Ishikawa (cell line): ENCODE measurements at regions not wholly inside any gene's neighbourhood (a gene's known extent, or its start where the extent isn't known, plus 50 kb on each side); places are given as distances from the start of the nearest gene placed in this dataset.

Experiments used
- CEBPB ChIP-seq: IDR thresholded peaks from 2 replicates; pipeline ENCODE4 v1.6.1; 2012
- EGR1 ChIP-seq: IDR thresholded peaks from 2 replicates; pipeline ENCODE4 v1.6.1; 2012
- EP300 ChIP-seq: IDR thresholded peaks from 2 replicates; pipeline ENCODE4 v1.6.1; 2012; ENCODE audit warnings: borderline replicate concordance
- FOXM1 ChIP-seq: IDR thresholded peaks from 2 replicates; pipeline ENCODE4 v1.6.1; 2012; ENCODE audit warnings: low read depth, borderline replicate concordance
- MAX ChIP-seq: IDR thresholded peaks from 2 replicates; pipeline ENCODE4 v1.6.1; 2012
- RAD21 ChIP-seq: IDR thresholded peaks from 2 replicates; pipeline ENCODE4 v1.6.1; 2012; ENCODE audit warnings: low read depth
- TAF1 ChIP-seq: IDR thresholded peaks from 2 replicates; pipeline ENCODE4 v1.6.1; 2012; ENCODE audit warnings: low read depth, mild to moderate bottlenecking
- TCF12 ChIP-seq: IDR thresholded peaks from 2 replicates; pipeline ENCODE4 v1.6.1; 2012; ENCODE audit warnings: low read depth
- TEAD4 ChIP-seq: IDR thresholded peaks from 2 replicates; pipeline ENCODE4 v1.6.1; 2012
- USF1 ChIP-seq: IDR thresholded peaks from 2 replicates; pipeline ENCODE4 v1.6.1; 2012
- ZBTB7A ChIP-seq: IDR thresholded peaks from 2 replicates; pipeline ENCODE4 v1.6.1; 2012; ENCODE audit warnings: low read depth
- TF ChIP-seq, protein P1 (sequence below): IDR thresholded peaks from 2 replicates; pipeline ENCODE4 v1.6.1; 2012; ENCODE audit warnings: low read depth, mild to moderate bottlenecking

GRCh38 chr14:55516776-55517175, 63.2 kb upstream of the KTN1 start:
- TF ChIP-seq EGR1: no peak
- TF ChIP-seq FOXM1: no peak
- no peak for TF ChIP-seq EP300
- no peak for TF ChIP-seq MAX
- TF ChIP-seq TCF12: no peak
- TF ChIP-seq TEAD4: no peak
- no peak for TF ChIP-seq USF1
- no peak for TF ChIP-seq RAD21
- no peak for TF ChIP-seq TAF1
- no peak for TF ChIP-seq CEBPB
- TF ChIP-seq, protein P1, sequence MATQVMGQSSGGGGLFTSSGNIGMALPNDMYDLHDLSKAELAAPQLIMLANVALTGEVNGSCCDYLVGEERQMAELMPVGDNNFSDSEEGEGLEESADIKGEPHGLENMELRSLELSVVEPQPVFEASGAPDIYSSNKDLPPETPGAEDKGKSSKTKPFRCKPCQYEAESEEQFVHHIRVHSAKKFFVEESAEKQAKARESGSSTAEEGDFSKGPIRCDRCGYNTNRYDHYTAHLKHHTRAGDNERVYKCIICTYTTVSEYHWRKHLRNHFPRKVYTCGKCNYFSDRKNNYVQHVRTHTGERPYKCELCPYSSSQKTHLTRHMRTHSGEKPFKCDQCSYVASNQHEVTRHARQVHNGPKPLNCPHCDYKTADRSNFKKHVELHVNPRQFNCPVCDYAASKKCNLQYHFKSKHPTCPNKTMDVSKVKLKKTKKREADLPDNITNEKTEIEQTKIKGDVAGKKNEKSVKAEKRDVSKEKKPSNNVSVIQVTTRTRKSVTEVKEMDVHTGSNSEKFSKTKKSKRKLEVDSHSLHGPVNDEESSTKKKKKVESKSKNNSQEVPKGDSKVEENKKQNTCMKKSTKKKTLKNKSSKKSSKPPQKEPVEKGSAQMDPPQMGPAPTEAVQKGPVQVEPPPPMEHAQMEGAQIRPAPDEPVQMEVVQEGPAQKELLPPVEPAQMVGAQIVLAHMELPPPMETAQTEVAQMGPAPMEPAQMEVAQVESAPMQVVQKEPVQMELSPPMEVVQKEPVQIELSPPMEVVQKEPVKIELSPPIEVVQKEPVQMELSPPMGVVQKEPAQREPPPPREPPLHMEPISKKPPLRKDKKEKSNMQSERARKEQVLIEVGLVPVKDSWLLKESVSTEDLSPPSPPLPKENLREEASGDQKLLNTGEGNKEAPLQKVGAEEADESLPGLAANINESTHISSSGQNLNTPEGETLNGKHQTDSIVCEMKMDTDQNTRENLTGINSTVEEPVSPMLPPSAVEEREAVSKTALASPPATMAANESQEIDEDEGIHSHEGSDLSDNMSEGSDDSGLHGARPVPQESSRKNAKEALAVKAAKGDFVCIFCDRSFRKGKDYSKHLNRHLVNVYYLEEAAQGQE: no peak
- no peak for TF ChIP-seq ZBTB7A
